Peyer's patch (tissue), 4 donors: ENCODE measurements at regions not wholly inside any gene's neighbourhood (a gene's known extent, or its start where the extent isn't known, plus 50 kb on each side); places are given as distances from the start of the nearest gene placed in this dataset.
"Not testable (repeated sequence)": the region's sequence is repeated elsewhere in the genome, so short reads cannot be mapped to it uniquely, and the experiment has no call there.

Experiments used
- DNase-seq, 3 donors: peaks; one replicate each; pipeline ENCODE4 v3.0.0-alpha.2; 2017 to 2019
- H3K27ac ChIP-seq, 4 donors: fragments of 200-600 bp; sonication (generic); one replicate each; pipeline ENCODE4 v1.5.1; 2016 to 2019
- H3K27me3 ChIP-seq, 2 donors: fragments of 200-600 bp; sonication (generic); one replicate each; pipeline ENCODE4 v1.5.1; 2019
- H3K36me3 ChIP-seq, 3 donors: fragments of 200-600 bp; sonication (generic); one replicate each; pipeline ENCODE4 v1.5.1; 2016 to 2019
- H3K4me1 ChIP-seq, 4 donors: fragments of 200-600 bp; sonication (generic); one replicate each; pipeline ENCODE4 v1.5.1; 2016 to 2019
- H3K4me3 ChIP-seq, 4 donors: fragments of 200-600 bp; sonication (generic); 1 replicate in 3 of 4; 2 replicates in 1 of 4; pipeline ENCODE4 v1.5.1; 2016 to 2019; ENCODE audit warnings: mild to moderate bottlenecking in 1 of 4
- H3K9me3 ChIP-seq, 4 donors: fragments of 200-600 bp; sonication (generic); one replicate each; pipeline ENCODE4 v1.5.1; 2016 to 2019; ENCODE audit warnings: mild to moderate bottlenecking in 1 of 4
- CTCF ChIP-seq, 6 experiments: fragments of 450-650 bp in 4 of 6; fragments of 200-600 bp in 2 of 6; sonication (generic) in 1 of 6; IDR thresholded peaks; one replicate each; pipeline ENCODE4 v1.5.1; 2017 to 2019; ENCODE audit warnings: antibody characterized with exemption in 6 of 6, mild to moderate bottlenecking in 3 of 6, moderate library complexity in 1 of 6
- POLR2A ChIP-seq, 2 donors: fragments of 450-650 bp; IDR thresholded peaks; one replicate each; pipeline ENCODE4 v1.5.1; 2017; ENCODE audit warnings: antibody characterized with exemption in 2 of 2, mild to moderate bottlenecking in 2 of 2, moderate library complexity in 2 of 2

- H3K27ac ChIP-seq, DNase-seq, H3K27me3 ChIP-seq, H3K4me3 ChIP-seq, H3K36me3 ChIP-seq, H3K4me1 ChIP-seq: not testable (repeated sequence)
- peaks cover 0 to 17% (median 6%) of the 10 kb centered on the region in 4 donors for H3K9me3 ChIP-seq
Observed at GRCh38 chr11:94235772-94236171, 68.6 kb upstream of the IZUMO1R start.

DNA sequence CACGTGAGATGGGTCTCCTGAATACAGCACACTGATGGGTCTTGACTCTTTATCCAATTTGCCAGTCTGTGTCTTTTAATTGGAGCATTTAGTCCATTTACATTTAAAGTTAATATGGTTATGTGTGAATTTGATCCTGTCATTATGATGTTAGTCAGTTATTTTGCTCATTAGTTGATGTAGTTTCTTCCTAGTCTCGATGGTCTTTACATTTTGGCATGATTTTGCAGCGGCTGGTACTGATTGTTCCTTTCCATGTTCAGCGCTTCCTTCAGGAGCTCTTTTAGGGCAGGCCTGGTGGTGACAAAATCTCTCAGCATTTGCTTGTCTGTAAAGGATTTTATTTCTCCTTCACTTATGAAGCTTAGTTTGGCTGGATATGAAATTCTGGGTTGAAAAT is 68.0 kb upstream of the IZUMO1R start:
- not testable (repeated sequence) for H3K4me1 ChIP-seq, H3K27me3 ChIP-seq, H3K27ac ChIP-seq, H3K36me3 ChIP-seq, DNase-seq, H3K4me3 ChIP-seq
- peaks cover 0 to 17% (median 6%) of the 10 kb centered on the region in 4 donors for H3K9me3 ChIP-seq

DNA sequence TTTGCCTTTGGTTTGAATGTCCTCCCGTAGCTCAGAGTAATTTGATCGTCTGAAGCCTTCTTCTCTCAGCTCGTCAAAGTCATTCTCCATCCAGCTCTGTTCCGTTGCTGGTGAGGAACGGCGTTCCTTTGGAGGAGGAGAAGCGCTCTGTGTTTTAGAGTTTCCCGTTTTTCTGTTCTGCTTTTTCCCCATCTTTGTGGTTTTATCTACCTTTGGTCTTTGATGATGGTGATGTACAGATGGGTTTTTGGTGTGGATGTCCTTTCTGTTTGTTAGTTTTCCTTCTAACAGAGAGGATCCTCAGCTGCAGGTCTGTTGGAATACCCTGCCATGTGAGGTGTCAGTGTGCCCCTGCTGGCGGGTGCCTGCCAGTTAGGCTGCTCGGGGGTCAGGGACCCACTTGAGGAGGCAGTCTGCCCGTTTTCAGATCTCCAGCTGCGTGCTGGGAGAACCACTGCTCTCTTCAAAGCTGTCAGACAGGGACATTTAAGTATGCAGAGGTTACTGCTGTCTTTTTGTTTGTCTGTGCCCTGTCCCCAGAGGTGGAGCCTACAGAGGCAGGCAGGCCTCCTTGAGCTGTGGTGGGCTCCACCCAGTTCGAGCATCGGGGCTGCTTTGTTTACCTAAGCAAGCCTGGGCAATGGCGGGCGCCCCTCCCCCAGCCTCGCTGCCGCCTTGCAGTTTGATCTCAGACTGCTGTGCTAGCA is 66.8 kb upstream of the IZUMO1R start:
- not testable (repeated sequence) for H3K4me3 ChIP-seq, H3K27me3 ChIP-seq, H3K27ac ChIP-seq, H3K36me3 ChIP-seq, H3K4me1 ChIP-seq
- peaks cover 0 to 17% (median 6%) of the 10 kb centered on the region in 4 donors for H3K9me3 ChIP-seq
- peak in 2 of 3 donors; percentile 50 to 67 for DNase-seq

DNA sequence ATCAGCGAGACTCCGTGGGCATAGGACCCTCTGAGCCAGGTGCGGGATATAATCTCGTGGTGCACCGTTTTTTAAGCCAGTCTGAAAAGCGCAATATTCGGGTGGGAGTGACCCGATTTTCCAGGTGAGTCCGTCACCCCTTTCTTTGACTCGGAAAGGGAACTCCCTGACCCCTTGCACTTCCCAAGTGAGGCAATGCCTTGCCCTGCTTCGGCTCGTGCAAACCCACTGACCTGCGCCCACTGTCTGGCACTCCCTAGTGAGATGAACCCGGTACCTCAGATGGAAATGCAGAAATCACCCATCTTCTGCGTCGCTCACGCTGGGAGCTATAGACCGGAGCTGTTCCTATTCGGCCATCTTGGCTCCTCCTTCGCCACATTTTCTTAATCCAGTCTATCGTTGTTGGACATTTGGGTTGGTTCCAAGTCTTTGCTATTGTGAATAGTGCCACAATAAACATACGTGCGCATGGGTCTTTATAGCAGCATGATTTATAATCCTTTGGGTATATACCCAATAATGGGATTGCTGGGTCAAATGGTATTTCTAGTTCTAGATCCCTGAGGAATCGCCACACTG is 66.1 kb upstream of the IZUMO1R start:
- H3K4me1 ChIP-seq, H3K36me3 ChIP-seq, H3K27me3 ChIP-seq, H3K27ac ChIP-seq, H3K4me3 ChIP-seq: not testable (repeated sequence)
- H3K9me3 ChIP-seq = peaks cover 0 to 17% (median 6%) of the 10 kb centered on the region in 4 donors
- DNase-seq = peak in 2 of 3 donors; percentile 53 to 58

- H3K36me3 ChIP-seq, DNase-seq, H3K27ac ChIP-seq, H3K4me1 ChIP-seq, H3K27me3 ChIP-seq, H3K4me3 ChIP-seq: not testable (repeated sequence)
- peaks cover 0 to 17% (median 6%) of the 10 kb centered on the region in 4 donors for H3K9me3 ChIP-seq
Observed at GRCh38 chr11:94238774-94239173, 65.6 kb upstream of the IZUMO1R start.

DNA sequence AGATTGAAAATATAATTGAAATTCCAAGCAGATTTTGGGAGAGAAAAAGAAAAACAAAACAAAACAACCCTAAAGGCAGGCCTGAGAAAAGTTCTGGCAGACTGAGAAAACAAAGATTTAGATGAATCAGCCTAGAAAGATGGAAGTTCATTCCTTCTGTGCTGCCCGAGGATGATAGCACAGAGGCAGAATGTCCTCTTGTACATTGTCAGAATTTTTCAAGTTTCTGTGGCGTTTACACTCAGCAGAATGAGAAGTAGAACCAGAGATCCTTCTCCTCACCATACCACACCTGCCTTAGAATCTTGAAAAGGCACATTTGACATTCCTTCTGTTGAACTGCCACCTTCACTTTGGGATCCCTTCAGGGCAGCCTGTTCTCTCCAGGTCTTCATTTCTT is 62.5 kb upstream of the IZUMO1R start:
- Histone ChIP-seq H3K4me3 (no peak overlapping the region), H3K36me3 (no peaks in the 10 kb centered on the region), H3K9me3 (peaks cover 0 to 14% (median 6%) of the 10 kb centered on the region in 4 donors), H3K27ac (no peak overlapping the region), H3K27me3 (no peaks in the 10 kb centered on the region), H3K4me1 (no peaks in the 10 kb centered on the region)
- no peak for DNase-seq
- no peak for TF ChIP-seq CTCF (IDR thresholded peaks at IDR 0.05)
- TF ChIP-seq POLR2A (IDR thresholded peaks at IDR 0.05) = no peak

DNA sequence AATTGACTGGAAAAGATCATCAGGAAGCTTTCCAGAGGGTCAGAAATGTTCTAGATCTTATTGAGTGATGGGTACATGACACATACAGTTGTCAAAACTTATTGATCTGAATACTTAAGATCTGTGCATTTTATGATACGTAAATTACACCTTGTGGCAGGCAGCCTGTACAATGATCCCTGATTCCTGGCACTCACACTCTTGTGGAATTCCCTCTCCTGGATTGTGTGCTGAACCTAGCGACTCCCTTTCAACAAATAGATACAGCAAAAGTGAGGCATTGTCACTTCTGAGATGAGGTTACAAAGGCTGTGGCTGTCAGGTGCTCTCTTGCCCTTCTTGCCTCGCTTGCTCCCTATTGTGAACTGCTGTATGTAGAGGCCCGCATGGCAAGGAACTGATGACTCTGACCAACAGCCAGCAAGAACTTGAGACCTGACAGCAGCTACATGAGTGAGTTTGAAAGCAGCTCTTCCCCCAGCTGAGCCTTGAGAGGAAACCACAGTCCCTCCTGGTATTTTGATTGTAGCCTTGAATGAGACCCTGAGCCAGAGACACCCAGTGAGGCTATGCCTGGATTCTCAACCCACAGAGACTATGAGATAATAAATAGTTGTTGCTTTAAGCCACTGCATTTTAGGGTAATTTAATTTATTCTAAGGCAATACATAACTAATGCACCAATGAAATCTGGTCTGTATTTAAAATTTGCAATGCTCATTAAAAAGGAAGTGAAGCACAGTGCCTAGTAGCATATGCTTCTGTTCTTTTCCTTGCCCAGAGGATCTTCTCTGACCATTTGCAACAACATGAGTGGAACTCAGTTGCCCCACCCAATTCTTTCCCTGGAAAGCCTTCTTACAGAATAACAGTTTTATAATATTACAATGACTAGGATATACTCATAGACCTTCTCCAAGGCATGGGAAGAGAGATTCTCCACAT is 60.5 kb upstream of the IZUMO1R start:
- no peaks in the 10 kb centered on the region for H3K4me1 ChIP-seq
- no peaks in the 10 kb centered on the region for H3K36me3 ChIP-seq
- no peak overlapping the region for H3K4me3 ChIP-seq
- TF ChIP-seq CTCF (IDR thresholded peaks at IDR 0.05) (no peak), POLR2A (IDR thresholded peaks at IDR 0.05) (no peak)
- DNase-seq = no peak
- no peak overlapping the region for H3K27ac ChIP-seq
- H3K27me3 ChIP-seq = no peaks in the 10 kb centered on the region
- H3K9me3 ChIP-seq = no peaks in the 10 kb centered on the region

DNA sequence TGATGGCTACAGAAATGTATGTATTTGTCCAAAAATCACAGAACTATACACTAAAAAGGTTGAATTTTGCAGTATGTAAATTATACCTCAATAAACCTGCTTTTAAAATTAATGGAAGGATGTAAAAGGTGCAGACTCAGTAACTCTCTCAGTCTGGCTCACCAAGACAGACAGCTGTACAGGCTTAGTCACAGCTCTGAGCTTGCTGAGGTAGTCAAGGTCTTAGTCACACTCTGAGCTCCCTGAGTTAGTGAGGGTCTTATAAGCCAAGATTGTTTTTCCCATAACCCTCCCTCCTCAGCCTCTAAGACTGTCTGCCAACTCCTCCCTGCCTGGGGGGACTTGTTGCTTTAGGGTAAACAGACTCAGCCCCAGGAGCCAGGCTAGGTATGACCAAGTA is 59.3 kb upstream of the IZUMO1R start:
- Histone ChIP-seq H3K36me3 (no peaks in the 10 kb centered on the region), H3K9me3 (no peaks in the 10 kb centered on the region), H3K4me3 (no peak overlapping the region), H3K4me1 (no peaks in the 10 kb centered on the region), H3K27me3 (no peaks in the 10 kb centered on the region), H3K27ac (no peak overlapping the region)
- DNase-seq = no peak
- no peak for TF ChIP-seq CTCF (IDR thresholded peaks at IDR 0.05)
- TF ChIP-seq POLR2A (IDR thresholded peaks at IDR 0.05) = no peak

DNA sequence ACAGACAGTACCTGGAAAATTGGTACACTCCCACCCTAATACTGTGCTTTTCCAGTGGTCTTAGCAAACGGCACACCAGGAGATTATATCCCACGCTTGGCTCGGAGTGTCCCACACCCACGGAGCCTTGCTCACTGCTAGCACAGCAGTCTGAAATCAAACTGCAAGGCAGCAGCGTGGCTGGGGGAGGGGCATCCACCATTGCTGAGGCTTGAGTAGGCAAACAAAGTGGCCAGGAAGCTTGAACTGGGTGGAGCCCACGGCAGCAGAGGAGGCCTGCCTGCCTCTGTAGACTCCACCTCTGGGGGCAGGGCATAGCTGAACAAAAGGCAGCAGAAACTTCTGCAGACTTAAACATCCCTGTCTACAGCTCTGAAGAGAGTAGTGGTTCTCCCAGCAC is 56.1 kb upstream of the IZUMO1R start:
- not testable (repeated sequence) for H3K4me3 ChIP-seq, H3K4me1 ChIP-seq, H3K36me3 ChIP-seq, H3K27me3 ChIP-seq, DNase-seq, H3K27ac ChIP-seq, H3K9me3 ChIP-seq
